ENCODE measurements at regions not wholly inside any gene's neighbourhood (a gene's known extent, or its start where the extent isn't known, plus 50 kb on each side); places are given as distances from the start of the nearest gene placed in this dataset.

GRCh38 chr2:191581003-191581402 lies 96.9 kb upstream of the NABP1 start:
- Histone ChIP-seq H3K27me3 (peaks cover 2% of the 10 kb centered on the region; the same call in 1 of the 2 replicates), H3K27ac (no peak overlapping the region), H3K9me3 (replicated peaks) (no peaks in the 10 kb centered on the region), H3K36me3 (no peaks in the 10 kb centered on the region), H3K4me1 (no peaks in the 10 kb centered on the region), H3K4me3 (no peak overlapping the region)
- DNase-seq: no peak

GRCh38 chr2:191582355-191582754 lies 95.6 kb upstream of the NABP1 start:
- Histone ChIP-seq H3K27ac (no peak overlapping the region), H3K36me3 (no peaks in the 10 kb centered on the region), H3K4me1 (no peaks in the 10 kb centered on the region), H3K27me3 (no peaks in the 10 kb centered on the region; the same call in 1 of the 2 replicates), H3K9me3 (replicated peaks) (no peaks in the 10 kb centered on the region), H3K4me3 (no peak overlapping the region)
- no peak for DNase-seq

- Histone ChIP-seq H3K4me1 (no peaks in the 10 kb centered on the region), H3K9me3 (replicated peaks) (no peaks in the 10 kb centered on the region), H3K36me3 (no peaks in the 10 kb centered on the region), H3K27ac (no peak overlapping the region), H3K4me3 (no peak overlapping the region), H3K27me3 (peaks cover 6% of the 10 kb centered on the region)
- DNase-seq: no peak
Observed at GRCh38 chr2:191591025-191591424, 86.9 kb upstream of the NABP1 start.

- DNase-seq: no peak
- Histone ChIP-seq H3K9me3 (replicated peaks) (no peaks in the 10 kb centered on the region), H3K27me3 (peaks cover 6% of the 10 kb centered on the region)
Observed at GRCh38 chr2:191593622-191594385, 84.1 kb upstream of the NABP1 start.

GRCh38 chr2:191597186-191597751 lies 80.7 kb upstream of the NABP1 start:
- Histone ChIP-seq H3K9me3 (replicated peaks) (no peaks in the 10 kb centered on the region), H3K36me3 (no peaks in the 10 kb centered on the region), H3K4me1 (no peaks in the 10 kb centered on the region), H3K4me3 (no peak overlapping the region), H3K27ac (no peak overlapping the region), H3K27me3 (peaks cover 3% of the 10 kb centered on the region)
- no peak for DNase-seq

More at GRCh38 chr2:191593622-191594385, 84.1 kb upstream of the NABP1 start:
- Histone ChIP-seq H3K36me3 (no peaks in the 10 kb centered on the region), H3K4me3 (no peak overlapping the region), H3K27ac (no peak overlapping the region), H3K4me1 (no peaks in the 10 kb centered on the region)

GRCh38 chr2:191598296-191598695 lies 79.6 kb upstream of the NABP1 start:
- Histone ChIP-seq H3K27me3 (peaks cover 3% of the 10 kb centered on the region), H3K36me3 (no peaks in the 10 kb centered on the region), H3K9me3 (replicated peaks) (no peaks in the 10 kb centered on the region), H3K27ac (no peak overlapping the region), H3K4me3 (no peak overlapping the region), H3K4me1 (no peaks in the 10 kb centered on the region)
- DNase-seq: no peak

- H3K4me1 ChIP-seq: no peaks in the 10 kb centered on the region
- no peak overlapping the region for H3K27ac ChIP-seq
- no peaks in the 10 kb centered on the region for H3K9me3 ChIP-seq (replicated peaks)
- no peak overlapping the region for H3K4me3 ChIP-seq
- H3K36me3 ChIP-seq: no peaks in the 10 kb centered on the region
- peaks cover 3% of the 10 kb centered on the region; the same call in 1 of the 2 replicates for H3K27me3 ChIP-seq
- DNase-seq: no peak
Observed at GRCh38 chr2:191601060-191601459, 76.9 kb upstream of the NABP1 start.

GRCh38 chr2:191604154-191604553 lies 73.8 kb upstream of the NABP1 start:
- Histone ChIP-seq H3K4me1 (no peaks in the 10 kb centered on the region; the same call in 1 of the 2 replicates), H3K9me3 (replicated peaks) (no peaks in the 10 kb centered on the region), H3K36me3 (no peaks in the 10 kb centered on the region), H3K27ac (no peak overlapping the region), H3K4me3 (no peak overlapping the region), H3K27me3 (0 out of 2 replicates have a peak, but pooled peaks cover 3% of the 10 kb centered on the region)
- DNase-seq: no peak

- DNase-seq: no peak
- H3K9me3 ChIP-seq (replicated peaks): no peaks in the 10 kb centered on the region
- H3K27me3 ChIP-seq: no peaks in the 10 kb centered on the region
- no peak overlapping the region for H3K4me3 ChIP-seq
- no peaks in the 10 kb centered on the region for H3K36me3 ChIP-seq
- H3K4me1 ChIP-seq: no peaks in the 10 kb centered on the region; the same call in 1 of the 2 replicates
- H3K27ac ChIP-seq: no peak overlapping the region
Observed at GRCh38 chr2:191607096-191607495, 70.8 kb upstream of the NABP1 start.

- no peaks in the 10 kb centered on the region; the same call in 1 of the 2 replicates for H3K4me1 ChIP-seq
- no peak for DNase-seq
Observed at GRCh38 chr2:191610756-191611155, 67.2 kb upstream of the NABP1 start.

GRCh38 chr2:191611614-191612013 lies 66.3 kb upstream of the NABP1 start:
- H3K27ac ChIP-seq: no peak overlapping the region
- H3K9me3 ChIP-seq (replicated peaks): no peaks in the 10 kb centered on the region
- H3K27me3 ChIP-seq: no peaks in the 10 kb centered on the region
- no peak overlapping the region for H3K4me3 ChIP-seq
- no peaks in the 10 kb centered on the region for H3K36me3 ChIP-seq
- H3K4me1 ChIP-seq: no peaks in the 10 kb centered on the region; the same call in 1 of the 2 replicates
- no peak for DNase-seq

More at GRCh38 chr2:191610756-191611155, 67.2 kb upstream of the NABP1 start:
- H3K36me3 ChIP-seq: no peaks in the 10 kb centered on the region
- H3K4me3 ChIP-seq: no peak overlapping the region
- H3K27me3 ChIP-seq: no peaks in the 10 kb centered on the region
- no peak overlapping the region for H3K27ac ChIP-seq
- H3K9me3 ChIP-seq (replicated peaks): no peaks in the 10 kb centered on the region

- no peak overlapping the region for H3K4me3 ChIP-seq
- H3K9me3 ChIP-seq (replicated peaks): no peaks in the 10 kb centered on the region
- H3K4me1 ChIP-seq: peaks cover under 1% of the 10 kb centered on the region
- DNase-seq: no peak
- H3K27me3 ChIP-seq: no peaks in the 10 kb centered on the region
- no peak overlapping the region for H3K27ac ChIP-seq
- no peaks in the 10 kb centered on the region for H3K36me3 ChIP-seq
Observed at GRCh38 chr2:191612496-191612895, 65.4 kb upstream of the NABP1 start.

- no peak for DNase-seq
- Histone ChIP-seq H3K27me3 (no peaks in the 10 kb centered on the region), H3K4me3 (no peak overlapping the region), H3K9me3 (replicated peaks) (no peaks in the 10 kb centered on the region), H3K36me3 (no peaks in the 10 kb centered on the region), H3K27ac (no peak overlapping the region), H3K4me1 (peaks cover 16% of the 10 kb centered on the region; the same call in 1 of the 2 replicates)
Observed at GRCh38 chr2:191614759-191615158, 63.2 kb upstream of the NABP1 start.

GRCh38 chr2:191615596-191615995 lies 62.3 kb upstream of the NABP1 start:
- Histone ChIP-seq H3K9me3 (replicated peaks) (no peaks in the 10 kb centered on the region), H3K4me3 (no peak overlapping the region), H3K27ac (no peak overlapping the region), H3K36me3 (no peaks in the 10 kb centered on the region), H3K4me1 (peaks cover 16% of the 10 kb centered on the region; the same call in 1 of the 2 replicates), H3K27me3 (no peaks in the 10 kb centered on the region)
- no peak for DNase-seq

GRCh38 chr2:191617575-191617974 lies 60.4 kb upstream of the NABP1 start:
- Histone ChIP-seq H3K4me3 (no peak overlapping the region), H3K36me3 (no peaks in the 10 kb centered on the region), H3K27me3 (no peaks in the 10 kb centered on the region), H3K4me1 (peaks cover 16% of the 10 kb centered on the region; the same call in 1 of the 2 replicates), H3K27ac (no peak overlapping the region), H3K9me3 (replicated peaks) (no peaks in the 10 kb centered on the region)
- DNase-seq: no peak
